Suprapubic skin (tissue), 4 donors: ENCODE measurements at regions not wholly inside any gene's neighbourhood (a gene's known extent, or its start where the extent isn't known, plus 50 kb on each side); places are given as distances from the start of the nearest gene placed in this dataset.

Experiments used
- CTCF ChIP-seq, 2 donors: fragments of 200-600 bp in 1 of 2; fragments of 450-650 bp in 1 of 2; sonication (generic) in 1 of 2; IDR thresholded peaks; one replicate each; pipeline ENCODE4 v1.5.1; 2016 to 2019; ENCODE audit warnings: antibody characterized with exemption in 2 of 2, mild to moderate bottlenecking in 1 of 2, moderate library complexity in 1 of 2
- EP300 ChIP-seq: sonication (generic); formaldehyde crosslinking; IDR thresholded peaks from one replicate; pipeline ENCODE4 v1.6.1; 2017; ENCODE audit warnings: antibody characterized with exemption
- POLR2A ChIP-seq, 2 donors: fragments of 450-650 bp; IDR thresholded peaks; one replicate each; pipeline ENCODE4 v1.6.1; 2017; ENCODE audit warnings: antibody characterized with exemption in 2 of 2, mild to moderate bottlenecking in 2 of 2, moderate library complexity in 2 of 2
- POLR2AphosphoS5 ChIP-seq, 3 donors: sonication (generic); formaldehyde crosslinking; IDR thresholded peaks; one replicate each; pipeline ENCODE4 v1.6.1; 2017; ENCODE audit warnings: antibody characterized with exemption in 3 of 3

DNA sequence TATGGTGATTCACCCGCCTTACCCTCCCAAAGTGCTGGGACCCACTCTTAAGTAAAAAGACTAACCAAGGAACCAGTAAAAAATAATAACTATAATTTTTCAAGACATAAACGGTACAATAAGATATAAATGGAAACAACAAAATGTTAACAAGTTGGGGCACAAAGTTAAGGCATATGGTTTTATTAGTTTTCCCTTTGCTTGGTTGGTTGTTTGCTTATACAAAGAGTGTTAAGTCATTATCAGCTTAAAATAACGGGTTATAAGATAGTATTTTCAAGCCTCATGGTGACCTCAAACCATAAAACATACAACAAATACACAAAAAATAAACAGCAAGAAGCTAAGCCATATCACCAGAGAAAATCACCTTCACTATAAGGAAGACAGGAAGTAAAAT lies 406.1 kb downstream of the SEC23A start:
- no peak for TF ChIP-seq CTCF (IDR thresholded peaks at IDR 0.05)
- no peak for TF ChIP-seq EP300
- no peak for TF ChIP-seq POLR2A (IDR thresholded peaks at IDR 0.05)
- no peak for TF ChIP-seq POLR2AphosphoS5 (IDR thresholded peaks at IDR 0.05)
